ENCODE measurements at regions not wholly inside any gene's neighbourhood (a gene's known extent, or its start where the extent isn't known, plus 50 kb on each side); places are given as distances from the start of the nearest gene placed in this dataset.

DNA sequence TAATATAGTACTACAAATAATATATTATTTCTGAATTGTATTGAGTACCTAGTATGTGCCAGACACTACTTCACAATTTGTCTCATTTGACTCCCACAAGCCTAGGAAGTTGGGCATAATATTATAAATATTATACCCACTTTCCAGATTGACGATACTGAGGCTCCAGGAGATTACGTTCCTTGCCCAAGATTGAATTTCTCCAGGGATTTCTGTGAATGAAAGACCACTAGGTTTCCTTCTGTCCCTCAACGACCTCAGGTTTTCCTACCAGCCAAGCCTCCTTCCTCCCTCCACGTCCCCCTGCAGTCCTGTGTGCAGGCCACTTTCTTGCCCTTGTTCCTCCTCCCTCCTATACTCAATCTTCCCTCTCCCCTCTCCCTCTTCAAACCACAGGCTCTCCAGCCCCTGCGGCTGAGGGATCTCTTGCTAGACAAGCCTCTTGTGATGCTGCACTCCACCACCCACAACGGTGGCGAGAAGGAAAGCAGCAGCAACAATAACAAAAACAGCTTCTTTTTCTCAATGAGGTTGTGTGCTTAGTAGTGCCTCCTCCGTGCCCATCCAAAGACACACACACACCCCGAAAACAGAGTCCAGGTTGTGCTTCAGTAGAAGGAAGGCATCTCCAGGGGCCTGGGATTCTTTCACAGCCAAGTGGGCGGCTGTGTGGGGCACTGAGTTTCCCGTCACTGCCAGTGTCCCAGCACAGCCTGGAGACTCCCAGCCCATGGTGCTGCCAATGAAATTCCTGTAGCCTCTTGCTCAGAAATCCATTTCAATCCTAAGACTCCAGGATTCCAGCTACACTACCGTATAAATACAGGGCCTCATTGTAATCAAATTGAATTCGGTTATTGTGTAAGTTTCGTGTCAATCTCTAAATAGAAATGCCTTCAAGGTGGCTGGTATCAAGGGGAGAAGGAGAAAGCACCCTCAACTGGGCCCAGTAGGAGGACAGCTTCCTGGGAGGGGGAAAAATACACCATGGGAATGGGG, 94.4 kb downstream of the NCR2 start:
- Histone ChIP-seq H3K9me3 (no peaks in the 10 kb centered on the region), H3K4me1 (ENCODE audit: low read depth) (peaks cover 9% of the 10 kb centered on the region), H3K36me3 (ENCODE audit: low read depth) (no peaks in the 10 kb centered on the region), H3K4me3 (no peak overlapping the region)
- DNase-seq (no peak), ATAC-seq (no peak)
- TF ChIP-seq, protein P1, sequence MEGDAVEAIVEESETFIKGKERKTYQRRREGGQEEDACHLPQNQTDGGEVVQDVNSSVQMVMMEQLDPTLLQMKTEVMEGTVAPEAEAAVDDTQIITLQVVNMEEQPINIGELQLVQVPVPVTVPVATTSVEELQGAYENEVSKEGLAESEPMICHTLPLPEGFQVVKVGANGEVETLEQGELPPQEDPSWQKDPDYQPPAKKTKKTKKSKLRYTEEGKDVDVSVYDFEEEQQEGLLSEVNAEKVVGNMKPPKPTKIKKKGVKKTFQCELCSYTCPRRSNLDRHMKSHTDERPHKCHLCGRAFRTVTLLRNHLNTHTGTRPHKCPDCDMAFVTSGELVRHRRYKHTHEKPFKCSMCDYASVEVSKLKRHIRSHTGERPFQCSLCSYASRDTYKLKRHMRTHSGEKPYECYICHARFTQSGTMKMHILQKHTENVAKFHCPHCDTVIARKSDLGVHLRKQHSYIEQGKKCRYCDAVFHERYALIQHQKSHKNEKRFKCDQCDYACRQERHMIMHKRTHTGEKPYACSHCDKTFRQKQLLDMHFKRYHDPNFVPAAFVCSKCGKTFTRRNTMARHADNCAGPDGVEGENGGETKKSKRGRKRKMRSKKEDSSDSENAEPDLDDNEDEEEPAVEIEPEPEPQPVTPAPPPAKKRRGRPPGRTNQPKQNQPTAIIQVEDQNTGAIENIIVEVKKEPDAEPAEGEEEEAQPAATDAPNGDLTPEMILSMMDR (IDR thresholded peaks at IDR 0.05), result no peak
- intact Hi-C loops (cut with DNase I, micrococcal nuclease), result no loop called here

DNA sequence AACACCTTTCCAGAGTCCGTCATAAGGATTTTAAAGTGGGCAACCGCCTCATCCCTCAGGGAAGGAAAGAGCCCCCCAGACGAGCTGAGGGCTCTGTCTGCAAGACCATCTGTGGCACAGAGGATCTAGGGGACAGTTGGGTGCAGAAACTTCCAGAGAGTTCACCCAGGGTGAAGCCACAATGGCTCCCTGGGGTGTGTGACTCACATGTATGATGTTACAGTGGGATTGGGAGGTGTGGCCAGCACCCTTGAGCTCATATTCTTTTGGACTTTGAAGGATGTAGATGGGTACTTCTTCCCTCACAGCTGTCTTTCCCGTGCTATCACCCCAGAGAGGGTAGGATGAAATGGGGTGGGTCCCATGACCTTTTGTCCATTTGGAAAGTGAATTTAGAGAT, 95.5 kb downstream of the NCR2 start:
- no peak for ATAC-seq
- H3K4me1 ChIP-seq (ENCODE audit: low read depth), result peaks cover 9% of the 10 kb centered on the region
- intact Hi-C loops (cut with DNase I, micrococcal nuclease), result no loop called here
- no peak overlapping the region for H3K4me3 ChIP-seq
- TF ChIP-seq, protein P1 (IDR thresholded peaks at IDR 0.05), result no peak
- no peaks in the 10 kb centered on the region for H3K9me3 ChIP-seq
- no peak for DNase-seq
- no peaks in the 10 kb centered on the region for H3K36me3 ChIP-seq (ENCODE audit: low read depth)

DNA sequence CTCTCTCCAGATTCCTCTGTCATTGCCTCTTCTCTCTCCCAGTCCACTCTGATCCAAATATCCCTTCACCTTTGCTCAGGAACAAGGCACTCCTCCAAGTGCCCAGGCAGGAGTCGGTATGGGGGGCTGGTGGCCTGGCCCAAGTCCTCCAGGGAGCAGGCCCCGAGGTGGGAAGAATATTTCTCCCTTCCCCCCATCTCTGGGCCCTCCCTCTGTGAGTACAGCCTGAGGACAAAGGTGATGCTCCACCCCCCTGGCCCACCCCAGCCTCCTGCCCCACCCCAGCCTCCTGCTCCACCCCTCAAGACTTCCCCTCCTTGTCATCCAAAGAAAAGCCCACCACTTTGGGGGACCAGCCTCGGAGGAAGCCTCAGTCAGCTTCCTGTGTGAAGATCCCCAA, 96.9 kb downstream of the NCR2 start:
- Histone ChIP-seq H3K9me3 (no peaks in the 10 kb centered on the region), H3K4me3 (no peak overlapping the region), H3K36me3 (ENCODE audit: low read depth) (no peaks in the 10 kb centered on the region), H3K4me1 (ENCODE audit: low read depth) (peaks cover 9% of the 10 kb centered on the region)
- intact Hi-C loops (cut with DNase I, micrococcal nuclease), result no loop called here
- no peak for ATAC-seq
- TF ChIP-seq, protein P1 (IDR thresholded peaks at IDR 0.05), result no peak
- DNase-seq, result no peak

DNA sequence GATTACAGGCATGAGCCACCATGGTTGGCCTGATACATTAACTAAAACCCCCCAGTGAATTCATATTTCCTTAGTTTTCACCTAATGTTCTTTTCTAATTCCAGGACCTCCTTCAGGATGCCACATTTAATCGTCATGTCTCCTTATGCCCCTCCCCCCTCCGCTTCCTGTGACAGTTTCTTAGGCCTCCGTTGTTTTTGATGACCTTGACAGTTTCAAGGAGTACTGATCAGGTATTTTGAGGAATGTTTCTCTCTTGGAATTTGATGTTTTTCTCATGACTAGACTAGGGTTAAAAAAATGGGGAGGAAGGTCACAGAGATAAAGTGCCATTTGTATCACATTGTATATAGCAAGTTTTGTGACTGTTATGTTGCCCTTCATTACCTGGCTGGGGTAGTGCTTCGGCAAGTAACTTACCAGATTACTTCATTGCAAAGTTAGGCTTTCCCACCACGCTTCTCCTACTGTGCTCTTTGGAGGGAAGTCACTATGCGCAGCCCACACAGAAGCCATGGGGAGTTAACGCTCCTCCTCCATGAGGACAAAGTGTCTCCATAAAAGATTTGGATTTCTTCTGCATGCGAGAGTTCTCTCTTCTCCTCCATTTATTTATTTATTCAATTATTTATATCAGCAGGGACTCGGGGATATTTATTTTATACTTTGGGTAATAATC, 99.5 kb downstream of the NCR2 start:
- no peak for ATAC-seq
- TF ChIP-seq, protein P1 (IDR thresholded peaks at IDR 0.05), result no peak
- no peak overlapping the region for H3K4me3 ChIP-seq
- intact Hi-C loops (cut with DNase I, micrococcal nuclease), result no loop called here
- no peaks in the 10 kb centered on the region for H3K36me3 ChIP-seq (ENCODE audit: low read depth)
- no peaks in the 10 kb centered on the region for H3K9me3 ChIP-seq
- no peak for DNase-seq
- no peaks in the 10 kb centered on the region for H3K4me1 ChIP-seq (ENCODE audit: low read depth)

DNA sequence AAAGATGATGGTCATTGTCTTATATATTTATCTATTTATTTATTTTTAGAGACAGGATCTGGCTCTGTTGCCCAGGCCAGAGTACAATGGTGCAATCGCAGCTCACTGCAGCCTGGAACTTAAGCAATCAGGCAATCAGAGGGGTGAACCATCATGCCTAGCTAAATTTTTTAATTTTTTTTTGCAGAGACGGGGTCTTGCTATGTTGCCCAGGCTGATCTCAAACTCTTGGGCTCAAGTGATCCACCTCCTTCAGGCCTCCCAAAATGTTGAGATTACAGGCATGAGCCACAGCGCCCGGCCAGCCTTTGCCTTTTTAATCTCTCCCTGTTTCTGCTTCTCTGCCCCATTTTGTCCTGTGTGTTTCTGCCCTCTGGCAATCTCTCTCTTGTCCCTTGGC, 102.2 kb downstream of the NCR2 start:
- DNase-seq (no peak), ATAC-seq (no peak)
- Histone ChIP-seq H3K4me3 (no peak overlapping the region), H3K36me3 (ENCODE audit: low read depth) (no peaks in the 10 kb centered on the region), H3K9me3 (no peaks in the 10 kb centered on the region), H3K4me1 (ENCODE audit: low read depth) (peaks cover under 1% of the 10 kb centered on the region)
- intact Hi-C loops (cut with DNase I, micrococcal nuclease), result no loop called here
- TF ChIP-seq, protein P1 (IDR thresholded peaks at IDR 0.05), result no peak

Data from mucosa of descending colon (tissue), 3 donors.